ENCODE measurements at regions not wholly inside any gene's neighbourhood (a gene's known extent, or its start where the extent isn't known, plus 50 kb on each side); places are given as distances from the start of the nearest gene placed in this dataset.
"Not testable (repeated sequence)": the region's sequence is repeated elsewhere in the genome, so short reads cannot be mapped to it uniquely, and the experiment has no call there.

DNA sequence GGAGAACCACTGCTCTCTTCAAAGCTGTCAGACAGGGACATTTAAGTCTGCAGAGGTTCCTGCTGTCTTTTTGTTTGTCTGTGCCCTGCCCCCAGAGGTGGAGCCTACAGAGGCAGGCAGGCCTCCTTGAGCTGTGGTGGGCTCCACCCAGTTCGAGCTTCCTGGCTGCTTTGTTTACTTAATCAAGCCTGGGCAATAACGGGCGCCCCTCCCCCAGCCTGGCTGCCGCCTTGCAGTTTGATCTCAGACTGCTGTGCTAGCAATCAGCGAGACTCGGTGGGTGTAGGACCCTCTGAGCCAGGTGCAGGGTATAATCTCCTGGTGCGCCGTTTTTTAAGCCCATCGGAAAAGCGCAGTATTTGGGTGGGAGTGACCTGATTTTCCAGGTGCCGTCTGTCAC, 64.5 kb upstream of the PTH start:
- Mint-ChIP-seq H3K27ac (peak overlapping the region; percentile 38 to 53), H3K4me3 (peak overlapping the region in 1 of 2 donors; percentile 5), H3K4me1 (ENCODE audit: low read depth in 2 of 2) (peaks cover 8 to 10% of the 10 kb centered on the region in 2 donors)
- H3K27me3 Mint-ChIP-seq; ATAC-seq (replicated peaks); H3K36me3 Mint-ChIP-seq (ENCODE audit: insufficient read depth); H3K9me3 Mint-ChIP-seq: not testable (repeated sequence)
- DNase-seq: peak; percentile 15 to 39 (median 21)

DNA sequence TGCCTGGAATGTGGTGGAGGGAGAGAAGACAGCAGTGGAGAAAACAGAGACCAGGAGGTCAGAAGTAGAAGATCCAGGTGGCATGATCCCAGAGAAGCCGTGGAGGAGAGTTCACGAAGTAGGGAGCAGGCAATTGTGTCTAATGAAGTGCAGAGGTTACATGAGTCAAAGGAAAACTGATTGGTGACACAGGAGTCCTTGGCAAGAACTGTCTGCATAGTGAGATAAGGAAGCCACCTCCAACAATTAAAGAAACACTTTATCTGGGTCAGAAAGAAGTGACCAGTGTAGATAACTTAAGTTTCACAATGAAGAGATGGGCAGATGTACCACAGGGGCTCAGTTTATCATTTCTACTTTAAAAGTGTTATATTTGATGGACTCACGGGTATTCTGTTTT, 57.0 kb upstream of the PTH start:
- no peak overlapping the region for H3K4me3 Mint-ChIP-seq
- H3K4me1 Mint-ChIP-seq (ENCODE audit: low read depth in 2 of 2): peaks cover 26 to 36% of the 10 kb centered on the region in 2 donors

GRCh38 chr11:13551834-13552233, 56.0 kb upstream of the PTH start:
- no peak overlapping the region for H3K4me3 Mint-ChIP-seq
- ATAC-seq (replicated peaks) (no peak), DNase-seq (no peak)
- H3K27ac Mint-ChIP-seq: peak overlapping the region in 1 of 2 donors; percentile 90
- no peaks in the 10 kb centered on the region for H3K27me3 Mint-ChIP-seq
- H3K36me3 Mint-ChIP-seq (ENCODE audit: insufficient read depth): no peaks in the 10 kb centered on the region
- H3K4me1 Mint-ChIP-seq (ENCODE audit: low read depth in 2 of 2): peaks cover 30 to 36% of the 10 kb centered on the region in 2 donors
- peaks cover 3 to 14% of the 10 kb centered on the region in 2 donors for H3K9me3 Mint-ChIP-seq

More for the DNA sequence above, 57.0 kb upstream of the PTH start:
- Mint-ChIP-seq H3K36me3 (ENCODE audit: insufficient read depth) (no peaks in the 10 kb centered on the region), H3K27me3 (no peaks in the 10 kb centered on the region), H3K9me3 (peaks cover 3 to 8% of the 10 kb centered on the region in 2 donors), H3K27ac (no peak overlapping the region)
- no peak for ATAC-seq (replicated peaks)
- no peak for DNase-seq

- Mint-ChIP-seq H3K4me1 (ENCODE audit: low read depth in 2 of 2) (peaks cover 30 to 36% of the 10 kb centered on the region in 2 donors), H3K36me3 (ENCODE audit: insufficient read depth) (no peaks in the 10 kb centered on the region), H3K27ac (peak overlapping the region in 1 of 2 donors; percentile 90), H3K9me3 (peaks cover 3 to 14% of the 10 kb centered on the region in 2 donors), H3K4me3 (peak overlapping the region; percentile 21 to 72), H3K27me3 (no peaks in the 10 kb centered on the region)
- DNase-seq (peak; percentile 12 to 26 (median 18)), ATAC-seq (replicated peaks) (peak; percentile 97)
Observed at GRCh38 chr11:13550761-13551160, 55.0 kb upstream of the PTH start.

DNA sequence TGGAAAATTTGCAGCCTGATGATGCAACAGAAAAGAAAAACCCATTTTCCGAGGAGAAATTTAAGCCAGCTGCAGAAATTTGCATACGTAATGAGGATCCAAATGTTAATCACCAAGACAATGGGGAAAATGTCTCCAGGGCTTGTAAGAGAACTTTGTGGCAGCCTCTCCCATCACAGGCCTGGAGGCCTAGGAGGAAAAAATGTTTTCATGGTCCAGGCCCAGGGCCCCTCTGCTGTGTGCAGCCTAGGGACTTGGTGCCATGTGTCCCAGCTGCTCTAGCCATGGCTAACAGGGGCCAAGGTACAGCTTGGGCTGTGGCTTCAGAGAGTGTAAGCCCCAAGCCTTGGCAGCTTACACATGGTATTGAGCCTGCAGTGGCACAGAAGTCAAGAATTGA, 50.3 kb upstream of the PTH start:
- H3K4me3 Mint-ChIP-seq; H3K27me3 Mint-ChIP-seq; DNase-seq; H3K27ac Mint-ChIP-seq; H3K36me3 Mint-ChIP-seq (ENCODE audit: insufficient read depth); ATAC-seq (replicated peaks): not testable (repeated sequence)
- Mint-ChIP-seq H3K9me3 (peaks cover 3 to 14% of the 10 kb centered on the region in 2 donors), H3K4me1 (ENCODE audit: low read depth in 2 of 2) (peaks cover 20% of the 10 kb centered on the region in 2 donors)
